ENCODE measurements at regions not wholly inside any gene's neighbourhood (a gene's known extent, or its start where the extent isn't known, plus 50 kb on each side); places are given as distances from the start of the nearest gene placed in this dataset.

DNA sequence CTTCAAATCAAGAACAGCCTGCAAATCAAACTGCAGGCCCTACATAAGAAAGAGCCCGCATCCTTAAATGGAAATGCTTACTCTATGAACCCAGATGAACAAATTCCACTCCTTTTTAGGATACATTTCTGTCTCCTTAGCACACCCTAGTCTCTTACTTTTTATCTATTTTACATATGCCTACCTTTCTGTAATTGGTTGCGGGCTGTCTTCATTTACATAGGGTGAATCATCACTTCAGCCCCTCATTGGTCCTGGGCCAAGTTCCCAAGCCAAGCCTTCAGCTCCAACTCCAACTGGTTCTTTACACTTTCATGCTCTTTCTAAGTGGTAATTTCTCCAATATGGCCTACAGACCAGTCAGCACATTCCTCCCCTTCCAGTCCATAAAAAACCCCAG, 219.3 kb downstream of the TRAM1L1 start:
- no peak for DNase-seq (ENCODE audit: extremely low spot score)
- POLR2A ChIA-PET, result no interaction called here
- CTCF ChIA-PET, result interaction anchor here (1.3 kb wide), 2 partner anchors 8 to 12 kb away, joined by 3 read pairs; no protein-coding TSS in a partner anchor

DNA sequence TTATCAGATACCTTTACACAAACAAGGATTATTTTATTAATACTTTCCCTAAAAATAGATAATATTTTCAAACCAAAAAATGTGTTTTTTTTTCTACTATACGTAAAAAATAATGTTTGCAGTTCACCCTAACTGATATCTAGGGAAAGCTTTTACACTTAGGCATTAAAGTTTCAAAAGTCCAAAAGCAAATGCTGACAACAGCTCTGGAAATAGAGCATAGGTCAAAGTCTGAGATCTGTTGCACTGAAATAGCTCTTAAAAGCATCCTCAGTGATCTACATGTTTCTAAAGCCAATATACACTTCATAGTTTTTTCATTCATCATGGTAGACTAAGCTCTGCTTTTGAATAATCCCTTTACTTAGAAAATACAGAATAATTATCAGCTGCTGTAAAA, 222.8 kb downstream of the TRAM1L1 start:
- no peak for DNase-seq (ENCODE audit: extremely low spot score)
- TF ChIP-seq, protein P1, sequence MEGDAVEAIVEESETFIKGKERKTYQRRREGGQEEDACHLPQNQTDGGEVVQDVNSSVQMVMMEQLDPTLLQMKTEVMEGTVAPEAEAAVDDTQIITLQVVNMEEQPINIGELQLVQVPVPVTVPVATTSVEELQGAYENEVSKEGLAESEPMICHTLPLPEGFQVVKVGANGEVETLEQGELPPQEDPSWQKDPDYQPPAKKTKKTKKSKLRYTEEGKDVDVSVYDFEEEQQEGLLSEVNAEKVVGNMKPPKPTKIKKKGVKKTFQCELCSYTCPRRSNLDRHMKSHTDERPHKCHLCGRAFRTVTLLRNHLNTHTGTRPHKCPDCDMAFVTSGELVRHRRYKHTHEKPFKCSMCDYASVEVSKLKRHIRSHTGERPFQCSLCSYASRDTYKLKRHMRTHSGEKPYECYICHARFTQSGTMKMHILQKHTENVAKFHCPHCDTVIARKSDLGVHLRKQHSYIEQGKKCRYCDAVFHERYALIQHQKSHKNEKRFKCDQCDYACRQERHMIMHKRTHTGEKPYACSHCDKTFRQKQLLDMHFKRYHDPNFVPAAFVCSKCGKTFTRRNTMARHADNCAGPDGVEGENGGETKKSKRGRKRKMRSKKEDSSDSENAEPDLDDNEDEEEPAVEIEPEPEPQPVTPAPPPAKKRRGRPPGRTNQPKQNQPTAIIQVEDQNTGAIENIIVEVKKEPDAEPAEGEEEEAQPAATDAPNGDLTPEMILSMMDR (IDR thresholded peaks at IDR 0.05; ENCODE audit: control extremely low read depth, extremely low read depth, low read depth, missing control alignments), result no peak
- ChIA-PET CTCF (interaction anchor here (1.1 kb wide), 1 partner anchor 15 kb away, joined by 4 read pairs; no protein-coding TSS in a partner anchor), POLR2A (no interaction called here)

More for the DNA sequence above, 219.3 kb downstream of the TRAM1L1 start:
- TF ChIP-seq, protein P1 (IDR thresholded peaks at IDR 0.05; ENCODE audit: control extremely low read depth, extremely low read depth, low read depth, missing control alignments), result no peak

DNA sequence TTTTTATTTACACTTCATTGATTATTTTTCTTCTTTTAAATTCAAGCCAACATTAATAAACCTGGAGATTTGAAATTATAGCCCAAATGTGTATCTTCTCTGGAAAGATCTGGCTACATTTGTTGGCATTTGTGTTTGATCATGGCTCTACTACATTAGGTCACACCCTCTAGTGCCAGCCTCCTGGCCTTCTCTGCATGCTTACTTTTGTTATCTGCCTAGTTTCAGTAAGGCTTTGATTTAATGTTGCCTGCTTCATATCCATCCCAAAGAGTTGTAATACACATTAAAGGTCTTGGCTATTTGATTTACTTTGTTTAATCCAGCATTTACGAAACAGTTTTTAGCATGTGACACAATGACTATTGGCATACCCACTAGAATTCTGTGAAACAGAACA, 224.5 kb downstream of the TRAM1L1 start:
- TF ChIP-seq, protein P1 (IDR thresholded peaks at IDR 0.05; ENCODE audit: control extremely low read depth, extremely low read depth, low read depth, missing control alignments), result no peak
- CTCF ChIA-PET, result no interaction called here
- POLR2A ChIA-PET, result no interaction called here
- no peak for DNase-seq (ENCODE audit: extremely low spot score)

DNA sequence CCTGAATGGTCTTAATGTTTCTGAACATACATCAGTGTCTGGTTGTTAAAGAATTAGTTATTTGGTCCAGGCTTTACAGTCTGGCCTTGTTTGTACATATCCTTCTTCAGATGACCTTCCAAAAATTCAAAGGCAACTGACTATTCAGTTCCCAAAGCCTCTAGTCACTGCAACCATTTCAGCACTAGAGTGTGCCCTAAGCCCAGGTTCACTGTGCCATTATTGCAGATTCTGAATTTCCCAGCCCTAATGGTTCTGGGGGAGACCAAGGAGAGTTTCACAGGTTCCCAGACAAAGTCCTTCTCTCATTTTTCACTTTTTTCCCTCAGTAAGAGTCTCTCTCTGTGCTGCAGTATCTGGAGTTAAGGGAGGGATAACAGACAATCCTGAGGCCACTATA, 235.8 kb downstream of the TRAM1L1 start:
- TF ChIP-seq, protein P1 (IDR thresholded peaks at IDR 0.05; ENCODE audit: control extremely low read depth, extremely low read depth, low read depth, missing control alignments), result no peak
- ChIA-PET CTCF (no interaction called here), POLR2A (no interaction called here)
- DNase-seq (ENCODE audit: extremely low spot score), result no peak

DNA sequence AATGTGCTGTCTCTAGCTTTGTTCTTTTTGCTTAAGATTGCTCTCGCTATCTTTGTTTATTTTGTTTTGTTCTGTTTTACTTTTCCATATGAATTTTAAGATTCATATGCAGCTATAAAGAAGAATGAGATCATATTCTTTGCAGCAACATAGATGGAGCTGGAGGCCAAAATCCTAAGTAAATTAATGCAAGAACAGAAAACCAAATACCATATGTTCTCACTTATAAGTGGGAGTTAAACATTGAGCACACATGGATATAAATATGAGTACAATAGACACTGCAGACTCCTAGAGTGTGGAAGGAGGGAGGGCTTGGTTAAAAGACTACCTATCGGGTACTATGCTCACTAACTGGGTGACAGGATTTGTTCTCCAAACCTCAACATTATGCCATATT, 237.8 kb downstream of the TRAM1L1 start:
- TF ChIP-seq, protein P1 (IDR thresholded peaks at IDR 0.05; ENCODE audit: control extremely low read depth, extremely low read depth, low read depth, missing control alignments), result no peak
- CTCF ChIA-PET, result interaction anchor here (0.7 to 1.6 kb wide), 7 partner anchors 11 to 341 kb away, joined by 3 to 4 read pairs (median 3); no protein-coding TSS in a partner anchor
- DNase-seq (ENCODE audit: extremely low spot score), result no peak
- POLR2A ChIA-PET, result no interaction called here

DNA sequence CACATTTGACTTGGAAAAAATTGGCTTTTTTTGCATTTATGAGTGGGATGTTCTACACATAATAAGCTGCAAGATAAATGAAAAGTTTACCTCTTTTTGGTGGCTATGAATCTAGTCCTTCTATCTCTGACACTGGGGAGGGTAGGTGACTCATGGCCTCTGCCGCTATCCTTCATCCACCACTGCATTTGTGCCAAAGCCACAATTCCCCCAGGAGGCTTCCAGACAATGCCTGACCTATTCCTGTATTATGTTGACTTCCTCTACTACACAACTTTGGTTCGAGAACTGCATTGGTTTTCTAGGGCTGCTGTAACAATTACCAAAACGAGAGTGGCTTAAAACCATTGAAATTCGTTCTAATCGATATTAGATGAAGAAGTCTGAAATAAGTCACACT, 245.6 kb downstream of the TRAM1L1 start:
- CTCF ChIA-PET, result no interaction called here
- TF ChIP-seq, protein P1 (IDR thresholded peaks at IDR 0.05; ENCODE audit: control extremely low read depth, extremely low read depth, low read depth, missing control alignments), result no peak
- POLR2A ChIA-PET, result no interaction called here
- DNase-seq (ENCODE audit: extremely low spot score), result no peak

DNA sequence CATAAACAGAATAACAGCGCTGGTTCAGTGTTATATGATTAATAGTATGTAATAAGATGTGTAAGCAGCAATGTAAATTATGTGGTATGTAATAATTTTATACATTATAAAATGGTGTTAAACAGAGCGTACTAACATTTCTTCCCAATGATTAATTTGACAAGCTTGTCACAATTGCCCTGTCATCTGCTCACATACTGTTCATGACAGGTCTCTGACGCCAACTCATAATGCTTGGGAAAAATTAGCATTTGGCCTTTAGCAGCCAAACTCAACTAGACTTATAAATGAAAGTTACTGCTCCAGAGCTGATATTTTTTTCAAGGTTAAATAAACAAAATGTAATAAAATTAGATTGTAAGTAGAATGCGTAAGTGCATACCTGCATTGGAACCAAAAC, 246.8 kb downstream of the TRAM1L1 start:
- CTCF ChIA-PET, result no interaction called here
- TF ChIP-seq, protein P1 (IDR thresholded peaks at IDR 0.05; ENCODE audit: control extremely low read depth, extremely low read depth, low read depth, missing control alignments), result no peak
- POLR2A ChIA-PET, result no interaction called here

More for the DNA sequence above, 246.8 kb downstream of the TRAM1L1 start:
- no peak for DNase-seq (ENCODE audit: extremely low spot score)

Measured in GM10248 (cell line).